Chondrocyte (in vitro differentiated cells): ENCODE measurements at regions not wholly inside any gene's neighbourhood (a gene's known extent, or its start where the extent isn't known, plus 50 kb on each side); places are given as distances from the start of the nearest gene placed in this dataset.

Source experiments
- DNase-seq: peaks from one replicate; pipeline ENCODE4 v3.0.0; 2021; ENCODE audit warnings: mixed read lengths, low spot score
- H3K27ac Mint-ChIP-seq: one replicate; pipeline ENCODE4 v1.8.0; 2021; ENCODE audit warnings: mild to moderate bottlenecking, moderate library complexity, mixed read lengths; ENCODE audit not compliant: unreplicated experiment
- H3K27me3 Mint-ChIP-seq: 2 replicates; pipeline ENCODE4 v1.8.0; 2021; ENCODE audit warnings: low read depth, mixed read lengths
- H3K36me3 Mint-ChIP-seq: 2 replicates; pipeline ENCODE4 v1.8.0; 2021; ENCODE audit warnings: low read depth, mixed read lengths
- H3K4me1 Mint-ChIP-seq: 2 replicates; pipeline ENCODE4 v1.8.0; 2021; ENCODE audit warnings: low read depth, mild to moderate bottlenecking, mixed read lengths
- H3K4me3 Mint-ChIP-seq: one replicate; pipeline ENCODE4 v1.8.0; 2021; ENCODE audit warnings: mild to moderate bottlenecking, moderate library complexity, mixed read lengths; ENCODE audit not compliant: unreplicated experiment
- H3K9me3 Mint-ChIP-seq: 2 replicates; pipeline ENCODE4 v1.8.0; 2021; ENCODE audit warnings: low read depth, mixed read lengths
- CTCF ChIP-seq: fragments of 200-600 bp; sonication (generic); IDR thresholded peaks from 2 replicates; pipeline ENCODE4 v1.5.0; 2021; ENCODE audit warnings: antibody characterized with exemption, mild to moderate bottlenecking, moderate library complexity

- TF ChIP-seq CTCF, result no peak
- no peak overlapping the region for H3K4me3 Mint-ChIP-seq
- H3K36me3 Mint-ChIP-seq, result no peaks in the 10 kb centered on the region
- no peaks in the 10 kb centered on the region for H3K27me3 Mint-ChIP-seq
- H3K4me1 Mint-ChIP-seq, result no peaks in the 10 kb centered on the region
- H3K9me3 Mint-ChIP-seq, result no peaks in the 10 kb centered on the region
- DNase-seq, result no peak
- H3K27ac Mint-ChIP-seq, result no peak overlapping the region
Observed at GRCh38 chr2:186294248-186294888, 191.7 kb upstream of the ZC3H15 start.

- no peak for DNase-seq
- no peaks in the 10 kb centered on the region for H3K4me1 Mint-ChIP-seq
- TF ChIP-seq CTCF, result no peak
- H3K27me3 Mint-ChIP-seq, result no peaks in the 10 kb centered on the region
- no peaks in the 10 kb centered on the region for H3K36me3 Mint-ChIP-seq
- H3K9me3 Mint-ChIP-seq, result no peaks in the 10 kb centered on the region
- H3K27ac Mint-ChIP-seq, result no peak overlapping the region
- no peak overlapping the region for H3K4me3 Mint-ChIP-seq
Observed at GRCh38 chr2:186299610-186300009, 186.4 kb upstream of the ZC3H15 start.

GRCh38 chr2:186302263-186302662 is 183.8 kb upstream of the ZC3H15 start:
- Mint-ChIP-seq H3K4me3 (no peak overlapping the region), H3K27ac (no peak overlapping the region), H3K27me3 (no peaks in the 10 kb centered on the region), H3K9me3 (no peaks in the 10 kb centered on the region), H3K36me3 (no peaks in the 10 kb centered on the region), H3K4me1 (no peaks in the 10 kb centered on the region)
- no peak for TF ChIP-seq CTCF
- no peak for DNase-seq

GRCh38 chr2:186303091-186303490 is 183.0 kb upstream of the ZC3H15 start:
- Mint-ChIP-seq H3K4me3 (no peak overlapping the region), H3K36me3 (no peaks in the 10 kb centered on the region), H3K9me3 (no peaks in the 10 kb centered on the region), H3K4me1 (no peaks in the 10 kb centered on the region), H3K27ac (no peak overlapping the region), H3K27me3 (no peaks in the 10 kb centered on the region)
- no peak for TF ChIP-seq CTCF
- DNase-seq, result no peak

GRCh38 chr2:186304064-186304463 is 182.0 kb upstream of the ZC3H15 start:
- H3K9me3 Mint-ChIP-seq, result no peaks in the 10 kb centered on the region
- DNase-seq, result no peak
- H3K4me3 Mint-ChIP-seq, result no peak overlapping the region
- no peaks in the 10 kb centered on the region for H3K27me3 Mint-ChIP-seq
- no peak for TF ChIP-seq CTCF
- H3K27ac Mint-ChIP-seq, result no peak overlapping the region
- H3K4me1 Mint-ChIP-seq, result peaks cover 3% of the 10 kb centered on the region
- no peaks in the 10 kb centered on the region for H3K36me3 Mint-ChIP-seq
